MM.1S (cell line): ENCODE measurements at regions not wholly inside any gene's neighbourhood (a gene's known extent, or its start where the extent isn't known, plus 50 kb on each side); places are given as distances from the start of the nearest gene placed in this dataset.

Experiments used
- EZH2phosphoT487 ChIP-seq: fragments of 300-600 bp; sonication (generic); IDR thresholded peaks from 2 replicates; pipeline ENCODE4 v1.6.1; 2018; ENCODE audit warnings: antibody characterized with exemption, low read length
- TF ChIP-seq, protein P1 (sequence below): fragments of 300-600 bp; sonication (generic); IDR thresholded peaks from 2 replicates; pipeline ENCODE4 v1.5.1; 2016; ENCODE audit warnings: antibody characterized with exemption, low read length, mixed read lengths

DNA sequence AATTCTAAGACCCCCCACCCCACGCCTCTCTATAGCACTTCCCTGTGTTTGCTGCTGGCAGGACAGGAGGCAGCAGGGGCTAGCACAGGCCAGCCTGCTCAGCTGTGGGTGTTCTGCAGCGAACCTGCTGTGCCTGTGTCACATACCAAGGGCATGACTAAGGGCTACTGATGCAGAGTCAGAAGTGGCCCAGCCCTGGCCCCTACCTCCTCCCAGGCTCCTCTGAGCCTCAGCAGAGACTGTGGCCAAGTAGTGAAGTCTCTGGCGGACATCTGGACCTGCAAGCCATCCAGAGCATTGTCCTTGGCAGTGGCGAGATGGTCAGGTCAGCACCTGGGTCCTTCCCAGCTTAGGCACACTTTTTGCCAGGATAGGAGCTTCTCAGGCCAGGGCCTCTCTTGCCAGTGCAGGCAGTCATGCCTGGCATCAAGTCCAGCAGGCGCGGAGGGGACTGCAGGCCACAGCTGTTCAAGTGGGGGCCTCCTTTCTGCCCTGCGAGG, 116.3 kb upstream of the RET start:
- TF ChIP-seq, protein P1, sequence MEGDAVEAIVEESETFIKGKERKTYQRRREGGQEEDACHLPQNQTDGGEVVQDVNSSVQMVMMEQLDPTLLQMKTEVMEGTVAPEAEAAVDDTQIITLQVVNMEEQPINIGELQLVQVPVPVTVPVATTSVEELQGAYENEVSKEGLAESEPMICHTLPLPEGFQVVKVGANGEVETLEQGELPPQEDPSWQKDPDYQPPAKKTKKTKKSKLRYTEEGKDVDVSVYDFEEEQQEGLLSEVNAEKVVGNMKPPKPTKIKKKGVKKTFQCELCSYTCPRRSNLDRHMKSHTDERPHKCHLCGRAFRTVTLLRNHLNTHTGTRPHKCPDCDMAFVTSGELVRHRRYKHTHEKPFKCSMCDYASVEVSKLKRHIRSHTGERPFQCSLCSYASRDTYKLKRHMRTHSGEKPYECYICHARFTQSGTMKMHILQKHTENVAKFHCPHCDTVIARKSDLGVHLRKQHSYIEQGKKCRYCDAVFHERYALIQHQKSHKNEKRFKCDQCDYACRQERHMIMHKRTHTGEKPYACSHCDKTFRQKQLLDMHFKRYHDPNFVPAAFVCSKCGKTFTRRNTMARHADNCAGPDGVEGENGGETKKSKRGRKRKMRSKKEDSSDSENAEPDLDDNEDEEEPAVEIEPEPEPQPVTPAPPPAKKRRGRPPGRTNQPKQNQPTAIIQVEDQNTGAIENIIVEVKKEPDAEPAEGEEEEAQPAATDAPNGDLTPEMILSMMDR, result no peak
- TF ChIP-seq EZH2phosphoT487, result no peak
